ENCODE measurements at regions not wholly inside any gene's neighbourhood (a gene's known extent, or its start where the extent isn't known, plus 50 kb on each side); places are given as distances from the start of the nearest gene placed in this dataset.

DNA sequence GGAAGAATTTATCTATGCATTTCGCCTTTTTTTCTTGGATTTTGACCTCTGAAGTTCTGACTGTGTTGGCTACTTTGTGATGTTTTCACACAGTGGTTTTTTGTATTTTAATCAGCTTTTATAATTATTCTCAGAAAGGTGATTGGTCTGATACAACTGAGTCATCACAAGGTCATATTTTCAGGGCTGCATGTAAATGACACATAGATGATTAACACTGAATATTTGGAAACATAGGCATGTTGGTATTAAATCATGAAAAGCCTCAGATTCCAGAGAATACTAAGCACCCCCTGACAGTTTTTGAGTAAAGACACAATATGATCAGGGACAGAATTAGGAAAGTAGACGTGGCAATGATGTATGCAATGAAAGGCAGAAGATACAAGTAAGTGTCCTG lies 175.5 kb upstream of the SLCO3A1 start:
- Histone ChIP-seq H3F3A (ENCODE audit: insufficient read depth, low read length, poor library complexity, severe bottlenecking) (no peaks in the 10 kb centered on the region), H3K36me3 (ENCODE audit: insufficient read depth, low read length) (no peaks in the 10 kb centered on the region), H3K9me3 (ENCODE audit: low read length) (no peaks in the 10 kb centered on the region), H3K4me3 (ENCODE audit: low read length) (no peak overlapping the region), H2AFZ (ENCODE audit: low read depth, low read length) (no peak overlapping the region), H3K79me2 (replicated peaks; ENCODE audit: insufficient read depth, low read length) (no peaks in the 10 kb centered on the region), H3K9ac (ENCODE audit: low read length) (no peak overlapping the region), H3K4me2 (ENCODE audit: low read length) (no peak overlapping the region), H3K9me2 (ENCODE audit: insufficient read depth, low read length) (no peaks in the 10 kb centered on the region), H3K27ac (ENCODE audit: low read length) (no peak overlapping the region), H4K20me1 (ENCODE audit: insufficient read depth) (no peaks in the 10 kb centered on the region), H3K27me3 (ENCODE audit: insufficient read depth, low read depth, low read length) (no peaks in the 10 kb centered on the region)
- TF ChIP-seq MXI1 (conservative IDR thresholded peaks at IDR 0.05; ENCODE audit: poor library complexity, severe bottlenecking) (no peak), EP300 (conservative IDR thresholded peaks at IDR 0.05; ENCODE audit: poor library complexity, severe bottlenecking) (no peak)

DNA sequence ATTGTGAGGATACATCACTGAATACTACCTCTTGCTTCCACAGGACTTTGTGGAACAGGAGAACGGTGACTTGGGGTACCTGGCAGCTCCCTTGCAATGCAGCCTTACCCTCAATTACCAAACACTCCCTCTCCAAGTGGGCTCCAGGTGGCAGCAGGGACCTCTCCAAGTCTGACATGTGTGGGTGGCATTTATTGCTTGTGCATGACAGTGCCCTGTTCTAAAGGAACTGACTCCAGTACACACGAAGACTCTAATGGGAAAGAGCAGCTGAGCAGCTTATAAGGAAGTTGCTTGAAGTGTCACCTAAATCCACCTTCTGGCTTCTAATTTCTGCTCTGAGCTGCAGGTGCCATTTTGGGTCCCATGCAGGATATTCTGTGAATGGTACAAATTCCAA lies 174.1 kb upstream of the SLCO3A1 start:
- H3K27ac ChIP-seq (ENCODE audit: low read length) = no peak overlapping the region
- H3F3A ChIP-seq (ENCODE audit: insufficient read depth, low read length, poor library complexity, severe bottlenecking) = no peaks in the 10 kb centered on the region
- H3K9me2 ChIP-seq (ENCODE audit: insufficient read depth, low read length) = no peaks in the 10 kb centered on the region
- no peak overlapping the region for H2AFZ ChIP-seq (ENCODE audit: low read depth, low read length)
- no peak overlapping the region for H3K9ac ChIP-seq (ENCODE audit: low read length)
- no peaks in the 10 kb centered on the region for H3K79me2 ChIP-seq (replicated peaks; ENCODE audit: insufficient read depth, low read length)
- TF ChIP-seq EP300 (conservative IDR thresholded peaks at IDR 0.05; ENCODE audit: poor library complexity, severe bottlenecking) = no peak
- TF ChIP-seq, protein P1, sequence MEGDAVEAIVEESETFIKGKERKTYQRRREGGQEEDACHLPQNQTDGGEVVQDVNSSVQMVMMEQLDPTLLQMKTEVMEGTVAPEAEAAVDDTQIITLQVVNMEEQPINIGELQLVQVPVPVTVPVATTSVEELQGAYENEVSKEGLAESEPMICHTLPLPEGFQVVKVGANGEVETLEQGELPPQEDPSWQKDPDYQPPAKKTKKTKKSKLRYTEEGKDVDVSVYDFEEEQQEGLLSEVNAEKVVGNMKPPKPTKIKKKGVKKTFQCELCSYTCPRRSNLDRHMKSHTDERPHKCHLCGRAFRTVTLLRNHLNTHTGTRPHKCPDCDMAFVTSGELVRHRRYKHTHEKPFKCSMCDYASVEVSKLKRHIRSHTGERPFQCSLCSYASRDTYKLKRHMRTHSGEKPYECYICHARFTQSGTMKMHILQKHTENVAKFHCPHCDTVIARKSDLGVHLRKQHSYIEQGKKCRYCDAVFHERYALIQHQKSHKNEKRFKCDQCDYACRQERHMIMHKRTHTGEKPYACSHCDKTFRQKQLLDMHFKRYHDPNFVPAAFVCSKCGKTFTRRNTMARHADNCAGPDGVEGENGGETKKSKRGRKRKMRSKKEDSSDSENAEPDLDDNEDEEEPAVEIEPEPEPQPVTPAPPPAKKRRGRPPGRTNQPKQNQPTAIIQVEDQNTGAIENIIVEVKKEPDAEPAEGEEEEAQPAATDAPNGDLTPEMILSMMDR (IDR thresholded peaks at IDR 0.05; ENCODE audit: poor library complexity, severe bottlenecking) = no peak
- no peak for TF ChIP-seq SMC3 (conservative IDR thresholded peaks at IDR 0.05; ENCODE audit: poor library complexity)
- TF ChIP-seq TAF1 (IDR thresholded peaks at IDR 0.05; ENCODE audit: low read depth) = no peak
- no peak for TF ChIP-seq POLR2AphosphoS5 (IDR thresholded peaks at IDR 0.05)
- no peak for TF ChIP-seq MXI1 (conservative IDR thresholded peaks at IDR 0.05; ENCODE audit: poor library complexity, severe bottlenecking)
- no peak for TF ChIP-seq RAD21 (conservative IDR thresholded peaks at IDR 0.05)
- TF ChIP-seq EZH2 (IDR thresholded peaks at IDR 0.05; ENCODE audit: borderline replicate concordance, insufficient read depth, low read length, poor library complexity, severe bottlenecking) = no peak
- TF ChIP-seq, protein P2, sequence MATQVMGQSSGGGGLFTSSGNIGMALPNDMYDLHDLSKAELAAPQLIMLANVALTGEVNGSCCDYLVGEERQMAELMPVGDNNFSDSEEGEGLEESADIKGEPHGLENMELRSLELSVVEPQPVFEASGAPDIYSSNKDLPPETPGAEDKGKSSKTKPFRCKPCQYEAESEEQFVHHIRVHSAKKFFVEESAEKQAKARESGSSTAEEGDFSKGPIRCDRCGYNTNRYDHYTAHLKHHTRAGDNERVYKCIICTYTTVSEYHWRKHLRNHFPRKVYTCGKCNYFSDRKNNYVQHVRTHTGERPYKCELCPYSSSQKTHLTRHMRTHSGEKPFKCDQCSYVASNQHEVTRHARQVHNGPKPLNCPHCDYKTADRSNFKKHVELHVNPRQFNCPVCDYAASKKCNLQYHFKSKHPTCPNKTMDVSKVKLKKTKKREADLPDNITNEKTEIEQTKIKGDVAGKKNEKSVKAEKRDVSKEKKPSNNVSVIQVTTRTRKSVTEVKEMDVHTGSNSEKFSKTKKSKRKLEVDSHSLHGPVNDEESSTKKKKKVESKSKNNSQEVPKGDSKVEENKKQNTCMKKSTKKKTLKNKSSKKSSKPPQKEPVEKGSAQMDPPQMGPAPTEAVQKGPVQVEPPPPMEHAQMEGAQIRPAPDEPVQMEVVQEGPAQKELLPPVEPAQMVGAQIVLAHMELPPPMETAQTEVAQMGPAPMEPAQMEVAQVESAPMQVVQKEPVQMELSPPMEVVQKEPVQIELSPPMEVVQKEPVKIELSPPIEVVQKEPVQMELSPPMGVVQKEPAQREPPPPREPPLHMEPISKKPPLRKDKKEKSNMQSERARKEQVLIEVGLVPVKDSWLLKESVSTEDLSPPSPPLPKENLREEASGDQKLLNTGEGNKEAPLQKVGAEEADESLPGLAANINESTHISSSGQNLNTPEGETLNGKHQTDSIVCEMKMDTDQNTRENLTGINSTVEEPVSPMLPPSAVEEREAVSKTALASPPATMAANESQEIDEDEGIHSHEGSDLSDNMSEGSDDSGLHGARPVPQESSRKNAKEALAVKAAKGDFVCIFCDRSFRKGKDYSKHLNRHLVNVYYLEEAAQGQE (IDR thresholded peaks at IDR 0.05; ENCODE audit: borderline replicate concordance) = no peak
- H3K27me3 ChIP-seq (ENCODE audit: insufficient read depth, low read depth, low read length) = no peaks in the 10 kb centered on the region
- no peaks in the 10 kb centered on the region for H3K36me3 ChIP-seq (ENCODE audit: insufficient read depth, low read length)
- no peak overlapping the region for H3K4me3 ChIP-seq (ENCODE audit: low read length)
- no peak overlapping the region for H3K4me2 ChIP-seq (ENCODE audit: low read length)
- H3K9me3 ChIP-seq (ENCODE audit: low read length) = no peaks in the 10 kb centered on the region
- H4K20me1 ChIP-seq (ENCODE audit: insufficient read depth) = no peaks in the 10 kb centered on the region

DNA sequence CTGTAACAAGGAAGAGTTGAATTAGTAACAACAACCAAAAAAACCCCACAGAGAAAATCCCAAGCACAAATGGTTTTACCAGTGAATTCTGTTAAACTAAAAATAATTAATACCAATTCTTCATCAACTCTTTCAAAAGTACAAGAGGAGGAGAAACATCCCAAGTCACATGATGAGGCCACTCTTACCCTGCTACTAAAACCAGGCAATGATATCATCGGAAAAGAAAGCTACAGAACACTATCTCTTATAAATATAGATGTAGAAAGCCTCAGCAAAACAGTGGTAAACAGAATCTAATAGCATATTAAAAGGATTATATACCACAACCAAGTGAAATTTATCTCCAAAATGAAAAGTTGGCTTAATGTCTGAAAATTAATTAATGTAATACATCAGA lies 168.1 kb upstream of the SLCO3A1 start:
- Histone ChIP-seq H3K27me3 (ENCODE audit: insufficient read depth, low read depth, low read length) (no peaks in the 10 kb centered on the region), H4K20me1 (ENCODE audit: insufficient read depth) (no peaks in the 10 kb centered on the region), H3K36me3 (ENCODE audit: insufficient read depth, low read length) (no peaks in the 10 kb centered on the region), H3K4me3 (ENCODE audit: low read length) (no peak overlapping the region), H3F3A (ENCODE audit: insufficient read depth, low read length, poor library complexity, severe bottlenecking) (no peaks in the 10 kb centered on the region), H3K79me2 (replicated peaks; ENCODE audit: insufficient read depth, low read length) (no peaks in the 10 kb centered on the region), H3K9me3 (ENCODE audit: low read length) (no peaks in the 10 kb centered on the region), H3K9me2 (ENCODE audit: insufficient read depth, low read length) (no peaks in the 10 kb centered on the region), H3K27ac (ENCODE audit: low read length) (no peak overlapping the region), H2AFZ (ENCODE audit: low read depth, low read length) (no peak overlapping the region), H3K4me2 (ENCODE audit: low read length) (no peak overlapping the region), H3K9ac (ENCODE audit: low read length) (no peak overlapping the region)
- TF ChIP-seq RAD21 (conservative IDR thresholded peaks at IDR 0.05) (no peak), EZH2 (IDR thresholded peaks at IDR 0.05; ENCODE audit: borderline replicate concordance, insufficient read depth, low read length, poor library complexity, severe bottlenecking) (no peak), EP300 (conservative IDR thresholded peaks at IDR 0.05; ENCODE audit: poor library complexity, severe bottlenecking) (no peak), MXI1 (conservative IDR thresholded peaks at IDR 0.05; ENCODE audit: poor library complexity, severe bottlenecking) (no peak)
- TF ChIP-seq, protein P1 (IDR thresholded peaks at IDR 0.05; ENCODE audit: poor library complexity, severe bottlenecking) = no peak
